Spleen (tissue), 11 donors: ENCODE measurements at regions not wholly inside any gene's neighbourhood (a gene's known extent, or its start where the extent isn't known, plus 50 kb on each side); places are given as distances from the start of the nearest gene placed in this dataset.

Experiments used
- DNase-seq: peaks from one replicate; pipeline ENCODE4 v3.0.0-alpha.2; 2020
- H3K27ac ChIP-seq, 8 donors: fragments of 200-600 bp; sonication (generic) in 7 of 8; 1 replicate in 4 of 8; 2 replicates in 4 of 8; pipeline versions ENCODE4 v1.5.0 to v1.8.0; 2016 to 2021; ENCODE audit warnings: inconsistent platforms in 4 of 8, mild to moderate bottlenecking in 4 of 8, moderate library complexity in 1 of 8
- H3K27me3 ChIP-seq, 7 donors: fragments of 200-600 bp; sonication (generic) in 6 of 7; replicated peaks in 1 of 7; 1 replicate in 4 of 7; 2 replicates in 3 of 7; pipeline versions ENCODE4 v1.5.0 to v1.8.0; 2016 to 2021; ENCODE audit warnings: inconsistent platforms in 3 of 7, mild to moderate bottlenecking in 1 of 7
- H3K36me3 ChIP-seq, 6 donors: fragments of 200-600 bp; sonication (generic) in 5 of 6; 1 replicate in 4 of 6; 2 replicates in 2 of 6; pipeline versions ENCODE4 v1.5.0 to v1.8.0; 2016 to 2021; ENCODE audit warnings: inconsistent platforms in 2 of 6
- H3K4me1 ChIP-seq, 6 donors: fragments of 200-600 bp; sonication (generic) in 5 of 6; 1 replicate in 3 of 6; 2 replicates in 3 of 6; pipeline versions ENCODE4 v1.5.0 to v1.8.0; 2016 to 2021; ENCODE audit warnings: inconsistent platforms in 3 of 6
- H3K4me3 ChIP-seq, 8 donors: fragments of 200-600 bp; sonication (generic) in 7 of 8; 1 replicate in 4 of 8; 2 replicates in 4 of 8; pipeline versions ENCODE4 v1.5.0 to v1.8.0; 2016 to 2021; ENCODE audit warnings: inconsistent platforms in 4 of 8, mild to moderate bottlenecking in 4 of 8, moderate library complexity in 2 of 8
- H3K9me3 ChIP-seq, 8 donors: fragments of 200-600 bp; sonication (generic) in 7 of 8; 1 replicate in 4 of 8; 2 replicates in 4 of 8; pipeline versions ENCODE4 v1.5.0 to v1.8.0; 2016 to 2021; ENCODE audit warnings: inconsistent platforms in 4 of 8
- CTCF ChIP-seq, 11 experiments: fragments of 200-600 bp in 7 of 11; fragments of 450-650 bp in 4 of 11; sonication (generic) in 4 of 11; IDR thresholded peaks in 8 of 11; conservative IDR thresholded peaks in 3 of 11; 1 replicate in 7 of 11; 2 replicates in 4 of 11; pipeline versions ENCODE4 v1.4.0 to v1.8.0; 2016 to 2021; ENCODE audit warnings: antibody characterized with exemption in 11 of 11, inconsistent platforms in 4 of 11, mild to moderate bottlenecking in 1 of 11
- POLR2A ChIP-seq, 3 donors: fragments of 450-650 bp; IDR thresholded peaks; one replicate each; pipeline ENCODE4 v1.5.1; 2017; ENCODE audit warnings: antibody characterized with exemption in 3 of 3, mild to moderate bottlenecking in 1 of 3
- POLR2AphosphoS5 ChIP-seq, 3 donors: sonication (generic); formaldehyde crosslinking; IDR thresholded peaks; one replicate each; pipeline ENCODE4 v1.5.1; 2017; ENCODE audit warnings: antibody characterized with exemption in 3 of 3
- WGBS, 5 donors: extraction: QIAGEN DNeasy Blood & Tissue Kit in 3 of 5; methylation state at CpG; one replicate each; pipeline versions ENCODE4 v1.1.5 to v1.1.7; 2013 to 2018; 5-methylcytosine and 5-hydroxymethylcytosine counted together
- intact Hi-C: fragments of 100-400 bp; cut with DNase I; formaldehyde crosslinking; loops from one replicate; pipeline ENCODE4 v1.15.0; 2023; ENCODE audit warnings: low total_unique reads
- donor health status: healthy with polysubstance abuse.
- donor health status: DM: no; HTN: no; CAD: no; lungs with moderate emphysema.
- donor health status: DM: no; HTN: no; CAD: no.
- donor health status: Bipolar disorder and iron deficiency.
- donor health status: healthy.
- donor health status: DM: no; HTN: no; CAD: no.
- donor health status: DM: yes; HTN: yes; CAD: no.

- Histone ChIP-seq H3K4me3 (no peak overlapping the region), H3K9me3 (no peaks in the 10 kb centered on the region), H3K4me1 (no peaks in the 10 kb centered on the region), H3K27me3 (no peaks in the 10 kb centered on the region), H3K27ac (no peak overlapping the region), H3K36me3 (no peaks in the 10 kb centered on the region)
- TF ChIP-seq POLR2AphosphoS5 (IDR thresholded peaks at IDR 0.05) (no peak), POLR2A (IDR thresholded peaks at IDR 0.05) (no peak), CTCF (IDR thresholded peaks at IDR 0.05 in 8 of 11, conservative IDR thresholded peaks at IDR 0.05 in 3 of 11) (no peak)
- DNase-seq, result no peak
- intact Hi-C loops, result no loop called here
Measured at GRCh38 chr13:91232716-91233115, 114.8 kb upstream of the MIR17HG start.

GRCh38 chr13:91233291-91233690 lies 114.2 kb upstream of the MIR17HG start:
- no peaks in the 10 kb centered on the region for H3K36me3 ChIP-seq
- TF ChIP-seq CTCF (IDR thresholded peaks at IDR 0.05 in 8 of 11, conservative IDR thresholded peaks at IDR 0.05 in 3 of 11) (no peak), POLR2A (IDR thresholded peaks at IDR 0.05) (no peak)
- 82 to 89% (median 87%) methylated on average over 3 of the region's 3 CpGs for WGBS, 5 donors

GRCh38 chr13:91236182-91236581 lies 111.3 kb upstream of the MIR17HG start:
- intact Hi-C loops, result no loop called here
- Histone ChIP-seq H3K27ac (no peak overlapping the region), H3K4me1 (no peaks in the 10 kb centered on the region), H3K4me3 (no peak overlapping the region), H3K27me3 (no peaks in the 10 kb centered on the region), H3K9me3 (no peaks in the 10 kb centered on the region), H3K36me3 (no peaks in the 10 kb centered on the region)
- 80 to 95% (median 93%) methylated on average over 3 of the region's 3 CpGs for WGBS, 5 donors
- no peak for TF ChIP-seq POLR2AphosphoS5 (IDR thresholded peaks at IDR 0.05)
- TF ChIP-seq POLR2A (IDR thresholded peaks at IDR 0.05), result no peak
- TF ChIP-seq CTCF (IDR thresholded peaks at IDR 0.05 in 8 of 11, conservative IDR thresholded peaks at IDR 0.05 in 3 of 11), result no peak
- DNase-seq, result no peak

More at GRCh38 chr13:91233291-91233690, 114.2 kb upstream of the MIR17HG start:
- Histone ChIP-seq H3K9me3 (no peaks in the 10 kb centered on the region), H3K27me3 (no peaks in the 10 kb centered on the region), H3K4me3 (no peak overlapping the region), H3K27ac (no peak overlapping the region), H3K4me1 (no peaks in the 10 kb centered on the region)
- intact Hi-C loops, result no loop called here
- DNase-seq, result no peak

GRCh38 chr13:91236921-91237320 lies 110.6 kb upstream of the MIR17HG start:
- DNase-seq, result no peak
- Histone ChIP-seq H3K4me1 (no peaks in the 10 kb centered on the region), H3K27ac (no peak overlapping the region), H3K9me3 (no peaks in the 10 kb centered on the region), H3K36me3 (no peaks in the 10 kb centered on the region), H3K27me3 (no peaks in the 10 kb centered on the region), H3K4me3 (no peak overlapping the region)
- no peak for TF ChIP-seq CTCF (IDR thresholded peaks at IDR 0.05 in 8 of 11, conservative IDR thresholded peaks at IDR 0.05 in 3 of 11)
- TF ChIP-seq POLR2A (IDR thresholded peaks at IDR 0.05), result no peak
- TF ChIP-seq POLR2AphosphoS5 (IDR thresholded peaks at IDR 0.05), result no peak
- intact Hi-C loops, result no loop called here
- 80 to 93% (median 87%) methylated on average over 3 of the region's 3 CpGs for WGBS, 5 donors
